GM12891 (cell line): ENCODE measurements at regions not wholly inside any gene's neighbourhood (a gene's known extent, or its start where the extent isn't known, plus 50 kb on each side); places are given as distances from the start of the nearest gene placed in this dataset.

ENCODE experiments used
- POLR2A ChIP-seq: IDR thresholded peaks from 2 replicates; pipeline ENCODE4 v1.6.1; 2011; ENCODE audit warnings: low read depth, low read length, control low read depth
- POLR2AphosphoS5 ChIP-seq: IDR thresholded peaks from 2 replicates; pipeline ENCODE4 v1.6.1; 2011; ENCODE audit warnings: low read depth, low read length, control low read depth

DNA sequence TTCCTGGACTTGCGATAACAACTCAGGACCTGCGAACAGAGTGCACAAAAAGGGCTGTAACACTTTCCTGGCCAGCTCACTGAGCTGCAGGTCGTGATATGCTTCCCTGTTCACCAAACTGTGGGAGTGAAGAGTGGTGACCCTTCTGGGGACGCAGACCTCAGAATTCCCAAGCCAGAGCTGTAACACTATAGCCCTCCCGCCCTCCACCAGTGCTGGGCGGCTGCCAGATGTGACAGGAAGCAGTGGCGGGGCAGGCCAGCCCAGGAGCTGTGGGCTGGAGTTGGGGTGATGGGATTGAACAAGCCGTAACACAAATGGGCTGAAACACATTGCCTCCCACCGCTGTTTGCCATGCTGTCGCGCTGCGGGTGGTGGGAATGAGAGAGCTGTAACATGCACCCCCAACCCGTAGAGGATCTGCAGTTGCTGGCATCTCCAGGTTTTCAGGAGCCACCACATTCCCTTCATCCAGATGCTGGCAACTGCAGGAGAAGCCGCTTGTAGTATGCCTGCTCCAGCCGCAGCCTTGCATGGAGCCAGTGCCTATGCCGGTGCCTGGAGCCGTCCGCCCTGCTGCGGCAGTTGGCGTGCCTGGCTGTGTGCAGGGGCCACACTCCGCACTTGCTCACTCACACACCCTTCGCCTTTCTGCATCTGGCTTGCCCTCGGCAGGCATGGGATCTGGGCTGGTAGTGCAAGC lies 145.8 kb downstream of the GPCPD1 start:
- TF ChIP-seq POLR2A (no peak), POLR2AphosphoS5 (no peak)
